Erythroblast (primary cell): ENCODE measurements at regions not wholly inside any gene's neighbourhood (a gene's known extent, or its start where the extent isn't known, plus 50 kb on each side); places are given as distances from the start of the nearest gene placed in this dataset.

ENCODE experiments used
- GATA1 ChIP-seq: IDR thresholded peaks from 2 replicates; pipeline ENCODE4 v1.6.1; 2011; ENCODE audit warnings: low read depth, mild to moderate bottlenecking, control low read depth, low read length, moderate library complexity
- POLR2A ChIP-seq: IDR thresholded peaks from 2 replicates; pipeline ENCODE4 v1.6.1; 2011; ENCODE audit warnings: mild to moderate bottlenecking, low read length

DNA sequence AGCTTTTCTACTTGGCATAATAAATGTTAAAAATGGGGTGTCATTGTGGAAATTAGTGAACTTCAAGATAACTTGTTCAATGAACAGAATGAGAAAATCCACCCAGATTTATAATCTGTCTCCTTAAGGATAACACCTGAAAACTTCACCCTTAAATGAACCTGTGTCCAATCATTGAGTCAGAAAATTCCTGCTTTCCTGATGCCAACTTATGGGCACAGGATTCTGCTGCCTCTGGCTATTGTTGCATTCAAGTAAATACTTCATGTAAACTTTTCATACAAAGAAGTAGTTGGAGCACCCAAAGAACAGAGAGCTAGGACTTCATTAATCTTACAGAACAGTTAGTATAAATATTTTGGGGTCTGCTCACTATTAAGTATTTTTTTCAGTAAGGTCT is 98.9 kb upstream of the PLEKHA5 start:
- TF ChIP-seq POLR2A (no peak), GATA1 (no peak)
